ENCODE measurements at regions not wholly inside any gene's neighbourhood (a gene's known extent, or its start where the extent isn't known, plus 50 kb on each side); places are given as distances from the start of the nearest gene placed in this dataset.

GRCh38 chr5:111945535-111945934, 188.5 kb upstream of the NREP start:
- TF ChIP-seq CTCF (IDR thresholded peaks at IDR 0.05) (no peak), POLR2AphosphoS5 (IDR thresholded peaks at IDR 0.05; ENCODE audit: insufficient read depth in 1 of 2, low read depth in 1 of 2) (no peak), POLR2A (IDR thresholded peaks at IDR 0.05) (no peak)

Data from vagina (tissue), 2 donors.